ENCODE measurements at regions not wholly inside any gene's neighbourhood (a gene's known extent, or its start where the extent isn't known, plus 50 kb on each side); places are given as distances from the start of the nearest gene placed in this dataset.

GRCh38 chr6:74282143-74282689, 586.2 kb downstream of the CD109 start:
- TF ChIP-seq POLR2A (IDR thresholded peaks at IDR 0.05) = no peak
- TF ChIP-seq CTCF (IDR thresholded peaks at IDR 0.05) = no peak
